Endothelial cell of umbilical vein (primary cell): ENCODE measurements at regions not wholly inside any gene's neighbourhood (a gene's known extent, or its start where the extent isn't known, plus 50 kb on each side); places are given as distances from the start of the nearest gene placed in this dataset.

Experiments used
- BruUV-seq: library from RNA; stranded (reverse); fragments of 400-500 nt; replicated peaks from 2 replicates; lab custom pipeline; 2021; lab: Mats Ljungman, UMichigan
- CTCF ChIA-PET: fragments of 300-600, 350-600 bp; sonication (Branson Sonifier 250); formaldehyde crosslinking; loops from one replicate; lab custom pipeline; 2021; ENCODE audit warnings: antibody characterized with exemption, inconsistent platforms; lab: Charles Lee
- POLR2A ChIA-PET: fragments of 300-600, 350-600 bp; sonication (Branson Sonifier 250); formaldehyde crosslinking; loops from one replicate; lab custom pipeline; 2021; ENCODE audit warnings: antibody characterized with exemption, inconsistent platforms; lab: Charles Lee
- DNase-seq: peaks from one replicate; pipeline ENCODE4 v3.0.0-alpha.2; 2011; ENCODE audit warnings: low read depth, low spot score
- FAIRE-seq: peaks from 2 replicates; lab custom pipeline; 2011; peaks lifted over from hg19 to GRCh38; lab: Jason Lieb, UNC
- H2AFZ ChIP-seq: 2 replicates; pipeline ENCODE4 v1.6.0; 2012; ENCODE audit warnings: low read depth, low read length, control low read depth, inconsistent platforms
- H3K27ac ChIP-seq: 2 replicates; pipeline ENCODE4 v1.5.1; 2011; ENCODE audit warnings: low read depth, mild to moderate bottlenecking, control low read depth, low read length, moderate library complexity; ENCODE audit not compliant: insufficient read depth
- H3K27me3 ChIP-seq, 2 experiments: 2 replicates each; pipeline versions ENCODE4 v1.6.0 to v1.6.1; 2011; ENCODE audit warnings: low read length in 2 of 2, mixed read lengths in 1 of 2; ENCODE audit not compliant: control insufficient read depth in 2 of 2, insufficient read depth in 2 of 2
- H3K36me3 ChIP-seq, 2 experiments: 2 replicates in 1 of 2; 3 replicates in 1 of 2; pipeline ENCODE4 v1.5.1; 2011; ENCODE audit warnings: low read length in 2 of 2, mild to moderate bottlenecking in 1 of 2, moderate library complexity in 1 of 2; ENCODE audit not compliant: control insufficient read depth in 2 of 2, insufficient read depth in 2 of 2; ENCODE audit errors: extremely low read depth in 1 of 2
- H3K4me1 ChIP-seq: 3 replicates; pipeline ENCODE4 v1.5.1; 2011; ENCODE audit warnings: mild to moderate bottlenecking, low read length; ENCODE audit not compliant: control insufficient read depth, insufficient read depth; ENCODE audit errors: extremely low read depth
- H3K4me2 ChIP-seq: 2 replicates; pipeline ENCODE4 v1.6.1; 2011; ENCODE audit warnings: low read length, control low read depth, mixed read lengths; ENCODE audit not compliant: insufficient read depth
- H3K4me3 ChIP-seq, 3 experiments: fragments of 200-600 bp in 1 of 3; sonication (generic), shearing (Covaris generic) in 1 of 3; replicated peaks in 1 of 3; 2 replicates each; pipeline ENCODE4 v1.5.1; 2011 to 2016; ENCODE audit warnings: control low read depth in 3 of 3, low read length in 3 of 3, mild to moderate bottlenecking in 2 of 3, inconsistent platforms in 1 of 3, low read depth in 1 of 3, moderate library complexity in 1 of 3; ENCODE audit not compliant: insufficient read depth in 1 of 3
- H3K79me2 ChIP-seq: 2 replicates; pipeline ENCODE4 v1.6.0; 2012; ENCODE audit warnings: low read length, inconsistent platforms; ENCODE audit not compliant: control insufficient read depth, insufficient read depth
- H3K9ac ChIP-seq: replicated peaks from 2 replicates; pipeline ENCODE3; 2011; ENCODE audit warnings: low read length, control low read depth; ENCODE audit not compliant: insufficient read depth; ENCODE audit errors: extremely low read depth
- H3K9me1 ChIP-seq: replicated peaks from 3 replicates; pipeline ENCODE4 v1.6.0; 2011; ENCODE audit warnings: mild to moderate bottlenecking, low read length; ENCODE audit not compliant: control insufficient read depth, insufficient read depth; ENCODE audit errors: extremely low read depth
- H3K9me3 ChIP-seq: replicated peaks from 2 replicates; pipeline ENCODE4 v1.5.1; 2012; ENCODE audit warnings: low read length, inconsistent platforms; ENCODE audit not compliant: control insufficient read depth, insufficient read depth
- H4K20me1 ChIP-seq: replicated peaks from 2 replicates; pipeline ENCODE3; 2011; ENCODE audit warnings: mild to moderate bottlenecking, low read length; ENCODE audit not compliant: control insufficient read depth, insufficient read depth; ENCODE audit errors: extremely low read depth
- EZH2 ChIP-seq: IDR thresholded peaks from 2 replicates; pipeline ENCODE4 v1.6.1; 2012; ENCODE audit warnings: borderline replicate concordance, low read depth, mild to moderate bottlenecking, moderate library complexity, low read length, inconsistent platforms; ENCODE audit not compliant: severe bottlenecking
- FOS ChIP-seq: IDR thresholded peaks from 2 replicates; pipeline ENCODE4 v1.6.1; 2011; ENCODE audit warnings: mild to moderate bottlenecking, low read length, moderate library complexity, borderline replicate concordance; ENCODE audit not compliant: insufficient read depth
- GATA2 ChIP-seq: IDR thresholded peaks from 2 replicates; pipeline ENCODE4 v1.7.0; 2011; ENCODE audit warnings: low read depth, mild to moderate bottlenecking, moderate library complexity, mixed read lengths, low read length; ENCODE audit not compliant: insufficient read length, insufficient read depth
- JUN ChIP-seq: IDR thresholded peaks from 2 replicates; pipeline ENCODE4 v1.6.1; 2011; ENCODE audit warnings: borderline replicate concordance, low read depth; ENCODE audit not compliant: insufficient read length, insufficient read depth
- MYC ChIP-seq: IDR thresholded peaks from one replicate; pipeline ENCODE4 v1.6.1; 2011; ENCODE audit warnings: mild to moderate bottlenecking, low read depth, low read length
- POLR2A ChIP-seq: IDR thresholded peaks from 2 replicates; pipeline ENCODE4 v1.6.1; 2012; ENCODE audit warnings: low read depth, mild to moderate bottlenecking, control low read depth, low read length
- POLR2AphosphoS5 ChIP-seq: IDR thresholded peaks from 2 replicates; pipeline ENCODE4 v1.6.1; 2012; ENCODE audit warnings: low read depth, mild to moderate bottlenecking, control low read depth, low read length, moderate library complexity; ENCODE audit not compliant: insufficient read depth
- dilution Hi-C: fragments of 300-500 bp; cut with MboI; formaldehyde crosslinking; loops from one replicate; pipeline ENCODE4 v1.15.0; 2019; ENCODE audit warnings: low sequenced_read_pairs; ENCODE audit not compliant: extremely low pct_ligation_motif_present
- intact Hi-C: fragments of 100-400 bp; cut with micrococcal nuclease; formaldehyde crosslinking; loops from one replicate; pipeline ENCODE4 v1.10.0; 2022
- TF ChIP-seq, protein P1 (sequence below): IDR thresholded peaks from 2 replicates; pipeline ENCODE4 v1.6.1; 2011; ENCODE audit not compliant: insufficient read depth, insufficient read length
- TF ChIP-seq, protein P2 (sequence below), 2 donors: IDR thresholded peaks; 1 replicate in 1 of 2; 2 replicates in 1 of 2; pipeline ENCODE4 v1.5.1; 2011; ENCODE audit warnings: low read length in 2 of 2, mild to moderate bottlenecking in 2 of 2, moderate library complexity in 2 of 2, control low read depth in 1 of 2, inconsistent platforms in 1 of 2, low read depth in 1 of 2; ENCODE audit not compliant: insufficient read depth in 1 of 2; ENCODE audit errors: extremely low read depth in 1 of 2

DNA sequence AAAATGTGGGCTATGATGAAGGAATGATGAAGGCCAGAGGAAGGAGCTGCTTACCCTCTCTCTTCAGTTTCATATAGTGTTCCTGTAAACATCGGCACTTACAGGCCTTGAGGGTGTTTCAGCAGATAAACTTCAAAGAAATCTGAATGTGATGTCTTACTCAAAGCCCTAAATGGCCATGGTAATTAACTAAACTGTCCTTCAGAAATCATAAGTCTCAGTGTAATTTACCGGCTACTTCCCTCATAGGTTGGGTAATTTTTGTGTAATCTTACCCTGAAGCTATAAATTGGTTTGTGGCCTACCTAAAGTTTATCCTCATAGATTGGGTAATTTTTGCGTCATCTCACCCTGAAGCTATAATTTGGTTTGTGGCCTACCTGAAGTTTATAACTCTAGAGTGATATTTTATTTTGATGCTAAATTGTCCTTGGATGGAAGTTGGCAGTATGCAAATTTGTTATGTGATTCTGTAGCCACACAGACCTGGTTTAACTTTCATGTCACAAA lies 2700.3 kb downstream of the ARAP2 start:
- no peak overlapping the region for H2AFZ ChIP-seq
- CTCF ChIA-PET, result interaction anchor here (1.0 kb wide), 1 partner anchor 23 kb away, joined by 3 read pairs; no protein-coding TSS in a partner anchor
- no peak overlapping the region for H3K9ac ChIP-seq
- TF ChIP-seq JUN, result no peak
- TF ChIP-seq, protein P1, sequence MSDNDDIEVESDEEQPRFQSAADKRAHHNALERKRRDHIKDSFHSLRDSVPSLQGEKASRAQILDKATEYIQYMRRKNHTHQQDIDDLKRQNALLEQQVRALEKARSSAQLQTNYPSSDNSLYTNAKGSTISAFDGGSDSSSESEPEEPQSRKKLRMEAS, result no peak
- TF ChIP-seq, protein P2, sequence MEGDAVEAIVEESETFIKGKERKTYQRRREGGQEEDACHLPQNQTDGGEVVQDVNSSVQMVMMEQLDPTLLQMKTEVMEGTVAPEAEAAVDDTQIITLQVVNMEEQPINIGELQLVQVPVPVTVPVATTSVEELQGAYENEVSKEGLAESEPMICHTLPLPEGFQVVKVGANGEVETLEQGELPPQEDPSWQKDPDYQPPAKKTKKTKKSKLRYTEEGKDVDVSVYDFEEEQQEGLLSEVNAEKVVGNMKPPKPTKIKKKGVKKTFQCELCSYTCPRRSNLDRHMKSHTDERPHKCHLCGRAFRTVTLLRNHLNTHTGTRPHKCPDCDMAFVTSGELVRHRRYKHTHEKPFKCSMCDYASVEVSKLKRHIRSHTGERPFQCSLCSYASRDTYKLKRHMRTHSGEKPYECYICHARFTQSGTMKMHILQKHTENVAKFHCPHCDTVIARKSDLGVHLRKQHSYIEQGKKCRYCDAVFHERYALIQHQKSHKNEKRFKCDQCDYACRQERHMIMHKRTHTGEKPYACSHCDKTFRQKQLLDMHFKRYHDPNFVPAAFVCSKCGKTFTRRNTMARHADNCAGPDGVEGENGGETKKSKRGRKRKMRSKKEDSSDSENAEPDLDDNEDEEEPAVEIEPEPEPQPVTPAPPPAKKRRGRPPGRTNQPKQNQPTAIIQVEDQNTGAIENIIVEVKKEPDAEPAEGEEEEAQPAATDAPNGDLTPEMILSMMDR (IDR thresholded peaks at IDR 0.05; ENCODE audit: extremely low read depth in 1 of 2, insufficient read depth in 1 of 2, low read depth in 1 of 2, low read length in 2 of 2), result no peak
- TF ChIP-seq GATA2, result no peak
- TF ChIP-seq POLR2AphosphoS5, result no peak
- no peak for TF ChIP-seq FOS
- TF ChIP-seq EZH2, result no peak
- no peak for TF ChIP-seq POLR2A
- no peak for TF ChIP-seq MYC
- DNase-seq (no peak), FAIRE-seq (no peak)
- H3K4me1 ChIP-seq, result no peaks in the 10 kb centered on the region
- no peaks in the 10 kb centered on the region for H3K79me2 ChIP-seq
- H3K9me1 ChIP-seq, result no peaks in the 10 kb centered on the region
- intact Hi-C loops (no loop called here), dilution Hi-C loops (no loop called here)
- no peak overlapping the region for H3K4me3 ChIP-seq
- no peaks in the 10 kb centered on the region for H4K20me1 ChIP-seq
- H3K4me2 ChIP-seq, result no peak overlapping the region
- no peaks in the 10 kb centered on the region for H3K36me3 ChIP-seq
- H3K27ac ChIP-seq, result no peak overlapping the region
- no peaks in the 10 kb centered on the region for H3K9me3 ChIP-seq
- BruUV-seq, result no TSS peak
- H3K27me3 ChIP-seq, result no peaks in the 10 kb centered on the region
- POLR2A ChIA-PET, result no interaction called here
